ENCODE measurements at regions not wholly inside any gene's neighbourhood (a gene's known extent, or its start where the extent isn't known, plus 50 kb on each side); places are given as distances from the start of the nearest gene placed in this dataset.

- TF ChIP-seq POLR2AphosphoS5 (IDR thresholded peaks at IDR 0.05; ENCODE audit: low read depth, low read length): no peak
- no peak for TF ChIP-seq POLR2A (IDR thresholded peaks at IDR 0.05; ENCODE audit: low read depth, low read length)
- no peak for TF ChIP-seq TAF1 (IDR thresholded peaks at IDR 0.05; ENCODE audit: borderline replicate concordance, low read depth, low read length)
These were observed 123.8 kb downstream of the GPR85 start for GRCh38 chr7:112962815-112963214.
